ENCODE measurements at regions not wholly inside any gene's neighbourhood (a gene's known extent, or its start where the extent isn't known, plus 50 kb on each side); places are given as distances from the start of the nearest gene placed in this dataset.

DNA sequence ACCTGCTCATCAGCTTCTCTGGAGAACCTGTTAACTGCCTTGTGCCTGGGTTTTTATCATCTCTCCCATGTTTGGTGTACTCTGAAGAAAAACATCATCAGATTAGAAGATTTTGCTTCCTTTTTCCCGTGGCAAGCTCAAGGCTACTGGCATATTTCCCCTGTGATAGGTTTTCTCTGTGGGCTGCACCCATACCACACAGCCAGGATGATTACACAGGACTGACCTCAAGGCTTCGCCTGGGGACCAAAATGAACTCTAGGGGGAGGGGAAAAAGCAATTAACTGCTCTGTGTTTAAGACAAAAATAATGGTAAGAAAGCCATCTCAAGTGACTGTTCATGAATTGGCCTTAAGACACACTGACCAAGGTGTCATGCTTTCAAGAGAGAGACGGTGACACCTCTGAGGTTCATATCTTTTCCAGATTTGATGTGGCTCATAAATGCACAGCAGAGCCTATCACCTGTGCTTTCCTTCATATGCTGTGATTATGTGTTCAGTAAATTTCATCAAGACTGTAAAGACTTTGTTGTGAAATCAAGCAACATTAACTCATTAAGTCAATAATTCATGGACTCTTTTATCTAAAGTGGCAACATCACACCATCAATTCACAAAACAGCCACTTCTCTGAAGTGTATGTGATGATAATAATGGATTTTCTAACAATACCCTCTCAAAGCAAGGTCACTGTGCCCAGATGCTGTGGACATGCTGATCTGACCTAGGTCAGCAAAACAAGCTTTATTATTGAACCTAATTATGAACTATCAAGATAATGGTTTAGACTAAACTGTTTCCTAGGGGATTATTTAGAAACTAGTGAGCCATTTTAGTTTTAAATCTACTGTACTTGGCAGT lies 427.9 kb downstream of the WDR72 start:
- TF ChIP-seq, protein P1, sequence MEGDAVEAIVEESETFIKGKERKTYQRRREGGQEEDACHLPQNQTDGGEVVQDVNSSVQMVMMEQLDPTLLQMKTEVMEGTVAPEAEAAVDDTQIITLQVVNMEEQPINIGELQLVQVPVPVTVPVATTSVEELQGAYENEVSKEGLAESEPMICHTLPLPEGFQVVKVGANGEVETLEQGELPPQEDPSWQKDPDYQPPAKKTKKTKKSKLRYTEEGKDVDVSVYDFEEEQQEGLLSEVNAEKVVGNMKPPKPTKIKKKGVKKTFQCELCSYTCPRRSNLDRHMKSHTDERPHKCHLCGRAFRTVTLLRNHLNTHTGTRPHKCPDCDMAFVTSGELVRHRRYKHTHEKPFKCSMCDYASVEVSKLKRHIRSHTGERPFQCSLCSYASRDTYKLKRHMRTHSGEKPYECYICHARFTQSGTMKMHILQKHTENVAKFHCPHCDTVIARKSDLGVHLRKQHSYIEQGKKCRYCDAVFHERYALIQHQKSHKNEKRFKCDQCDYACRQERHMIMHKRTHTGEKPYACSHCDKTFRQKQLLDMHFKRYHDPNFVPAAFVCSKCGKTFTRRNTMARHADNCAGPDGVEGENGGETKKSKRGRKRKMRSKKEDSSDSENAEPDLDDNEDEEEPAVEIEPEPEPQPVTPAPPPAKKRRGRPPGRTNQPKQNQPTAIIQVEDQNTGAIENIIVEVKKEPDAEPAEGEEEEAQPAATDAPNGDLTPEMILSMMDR (IDR thresholded peaks at IDR 0.05), result no peak
- TF ChIP-seq EP300 (IDR thresholded peaks at IDR 0.05), result no peak
- no peak for TF ChIP-seq POLR2A (IDR thresholded peaks at IDR 0.05)
- no peak for TF ChIP-seq POLR2AphosphoS5 (IDR thresholded peaks at IDR 0.05)

All from gastroesophageal sphincter (tissue), 3 donors.